Body of pancreas (tissue), 4 donors: ENCODE measurements at regions not wholly inside any gene's neighbourhood (a gene's known extent, or its start where the extent isn't known, plus 50 kb on each side); places are given as distances from the start of the nearest gene placed in this dataset.

Source experiments
- CTCF ChIP-seq, 7 experiments: fragments of 450-650 bp in 4 of 7; fragments of 200-600 bp in 3 of 7; sonication (generic) in 3 of 7; IDR thresholded peaks; one replicate each; pipeline ENCODE4 v1.5.1; 2016 to 2019; ENCODE audit warnings: antibody characterized with exemption in 7 of 7
- POLR2A ChIP-seq, 3 donors: fragments of 450-650 bp; IDR thresholded peaks; one replicate each; pipeline ENCODE4 v1.6.1; 2016; ENCODE audit warnings: antibody characterized with exemption in 3 of 3, mild to moderate bottlenecking in 2 of 3

- no peak for TF ChIP-seq CTCF (IDR thresholded peaks at IDR 0.05)
- TF ChIP-seq POLR2A (IDR thresholded peaks at IDR 0.05), result no peak
These were observed 219.3 kb upstream of the APCDD1 start for GRCh38 chr18:10234912-10235660.
